Stimulated activated naive B cell treated with anti-CD40 and anti-IgM and Interleukin-4, amounts not matched to agents 10 μg/mL and 1 μg/mL and 100 μg/mL, for 72 hours (primary cell): ENCODE measurements at regions not wholly inside any gene's neighbourhood (a gene's known extent, or its start where the extent isn't known, plus 50 kb on each side); places are given as distances from the start of the nearest gene placed in this dataset.

Source experiments
- ATAC-seq, 2 donors: fragments of 150-1000 bp; cut with Tn5 transposase; replicated peaks; 2 replicates each; pipeline ENCODE4 v1.10.0; 2021; ENCODE audit warnings: moderate library complexity in 1 of 2
- DNase-seq: peaks from one replicate; pipeline ENCODE4 v3.0.0; 2021
- H3K27ac Mint-ChIP-seq: one replicate; pipeline ENCODE4 v1.8.0; 2022; ENCODE audit warnings: mild to moderate bottlenecking, mixed read lengths
- H3K27me3 Mint-ChIP-seq, 2 donors: one replicate each; pipeline ENCODE4 v1.8.0; 2022; ENCODE audit warnings: mixed read lengths in 2 of 2
- H3K36me3 Mint-ChIP-seq, 2 donors: one replicate each; pipeline ENCODE4 v1.8.0; 2022; ENCODE audit warnings: mixed read lengths in 2 of 2, mild to moderate bottlenecking in 1 of 2
- H3K4me1 Mint-ChIP-seq, 2 donors: one replicate each; pipeline ENCODE4 v1.8.0; 2022; ENCODE audit warnings: mixed read lengths in 2 of 2, mild to moderate bottlenecking in 1 of 2
- H3K4me3 Mint-ChIP-seq, 2 donors: one replicate each; pipeline ENCODE4 v1.8.0; 2022; ENCODE audit warnings: mild to moderate bottlenecking in 2 of 2, mixed read lengths in 2 of 2, moderate library complexity in 1 of 2
- H3K9me3 Mint-ChIP-seq, 2 donors: one replicate each; pipeline ENCODE4 v1.8.0; 2022; ENCODE audit warnings: mixed read lengths in 2 of 2, mild to moderate bottlenecking in 1 of 2

- ATAC-seq (no peak), DNase-seq (no peak)
- Mint-ChIP-seq H3K4me3 (no peak overlapping the region), H3K27me3 (no peaks in the 10 kb centered on the region), H3K9me3 (peaks cover under 1 to 3% of the 10 kb centered on the region in 2 donors), H3K27ac (no peak overlapping the region), H3K4me1 (no peaks in the 10 kb centered on the region), H3K36me3 (no peaks in the 10 kb centered on the region)
Measured at GRCh38 chr9:86846656-86847055, 100.7 kb downstream of the GAS1 start.

- H3K4me1 Mint-ChIP-seq = no peaks in the 10 kb centered on the region
- no peak for DNase-seq
Measured at GRCh38 chr9:86843206-86843605, 104.1 kb downstream of the GAS1 start.

DNA sequence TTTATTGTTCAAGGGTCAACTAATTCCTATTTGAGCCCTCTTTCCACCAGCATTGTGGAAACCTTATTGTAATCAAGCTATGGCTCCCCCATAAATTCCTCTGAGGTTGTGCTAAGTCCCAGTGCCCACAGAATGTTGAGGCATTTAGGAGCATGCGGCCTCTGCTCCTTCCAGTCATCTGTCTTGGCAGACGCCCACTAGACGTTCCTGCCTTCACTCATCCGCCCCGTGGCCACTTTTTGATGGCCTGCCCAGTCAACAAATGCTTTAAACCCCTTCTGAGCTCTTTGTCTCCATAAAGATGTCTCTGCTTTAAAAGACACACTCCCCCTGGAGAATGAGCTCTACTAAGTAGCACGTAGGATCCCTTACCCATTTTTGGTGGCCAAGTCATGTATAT lies 104.7 kb downstream of the GAS1 start:
- Mint-ChIP-seq H3K4me3 (no peak overlapping the region), H3K27ac (no peak overlapping the region), H3K9me3 (peaks cover 0 to 5% of the 10 kb centered on the region in 2 donors), H3K4me1 (no peaks in the 10 kb centered on the region), H3K27me3 (no peaks in the 10 kb centered on the region), H3K36me3 (no peaks in the 10 kb centered on the region)
- DNase-seq (no peak), ATAC-seq (no peak)

More at GRCh38 chr9:86843206-86843605, 104.1 kb downstream of the GAS1 start:
- Mint-ChIP-seq H3K4me3 (no peak overlapping the region), H3K36me3 (no peaks in the 10 kb centered on the region), H3K9me3 (peaks cover 0 to 5% of the 10 kb centered on the region in 2 donors), H3K27ac (no peak overlapping the region), H3K27me3 (no peaks in the 10 kb centered on the region)
- ATAC-seq = no peak

DNA sequence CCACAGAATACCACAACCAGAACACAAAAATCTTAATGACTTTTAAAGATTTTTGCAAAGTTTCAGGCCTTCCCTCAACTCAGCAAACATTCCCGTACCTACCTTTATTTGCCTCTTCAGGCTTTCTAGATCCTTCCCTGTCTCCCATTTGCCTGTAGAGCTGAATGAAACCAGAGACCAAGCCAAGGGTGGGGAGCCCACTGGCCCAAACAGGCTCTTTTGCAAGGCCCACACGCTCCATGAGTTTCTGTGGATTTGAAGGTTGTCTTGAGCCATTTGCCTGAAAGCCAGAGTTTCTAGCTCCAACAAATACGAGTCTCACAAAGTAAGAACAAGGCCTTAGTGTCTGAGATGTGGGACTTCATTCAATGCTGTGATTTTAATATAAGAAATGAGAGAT lies 107.8 kb downstream of the GAS1 start:
- H3K36me3 Mint-ChIP-seq = no peaks in the 10 kb centered on the region
- H3K27ac Mint-ChIP-seq = no peak overlapping the region
- H3K4me1 Mint-ChIP-seq = peaks cover 0 to 4% of the 10 kb centered on the region in 2 donors
- DNase-seq = no peak
- ATAC-seq = no peak
- H3K4me3 Mint-ChIP-seq = no peak overlapping the region
- H3K27me3 Mint-ChIP-seq = peaks cover 0 to 7% of the 10 kb centered on the region in 2 donors
- H3K9me3 Mint-ChIP-seq = peaks cover 0 to 5% of the 10 kb centered on the region in 2 donors

- no peak overlapping the region for H3K27ac Mint-ChIP-seq
- peaks cover 0 to 5% of the 10 kb centered on the region in 2 donors for H3K9me3 Mint-ChIP-seq
- H3K36me3 Mint-ChIP-seq = no peaks in the 10 kb centered on the region
- H3K27me3 Mint-ChIP-seq = peaks cover 0 to 11% of the 10 kb centered on the region in 2 donors
- DNase-seq (no peak), ATAC-seq (no peak)
- H3K4me3 Mint-ChIP-seq = no peak overlapping the region
- H3K4me1 Mint-ChIP-seq = peaks cover 0 to 4% of the 10 kb centered on the region in 2 donors
Measured at GRCh38 chr9:86838519-86839497, 108.5 kb downstream of the GAS1 start.

- DNase-seq (no peak), ATAC-seq (peak; percentile 63 to 69)
- Mint-ChIP-seq H3K4me1 (peaks cover 0 to 4% of the 10 kb centered on the region in 2 donors), H3K27ac (no peak overlapping the region), H3K4me3 (no peak overlapping the region), H3K27me3 (peaks cover 0 to 13% of the 10 kb centered on the region in 2 donors), H3K9me3 (peaks cover 0 to 5% of the 10 kb centered on the region in 2 donors), H3K36me3 (no peaks in the 10 kb centered on the region)
Measured at GRCh38 chr9:86837345-86837744, 110.0 kb downstream of the GAS1 start.

DNA sequence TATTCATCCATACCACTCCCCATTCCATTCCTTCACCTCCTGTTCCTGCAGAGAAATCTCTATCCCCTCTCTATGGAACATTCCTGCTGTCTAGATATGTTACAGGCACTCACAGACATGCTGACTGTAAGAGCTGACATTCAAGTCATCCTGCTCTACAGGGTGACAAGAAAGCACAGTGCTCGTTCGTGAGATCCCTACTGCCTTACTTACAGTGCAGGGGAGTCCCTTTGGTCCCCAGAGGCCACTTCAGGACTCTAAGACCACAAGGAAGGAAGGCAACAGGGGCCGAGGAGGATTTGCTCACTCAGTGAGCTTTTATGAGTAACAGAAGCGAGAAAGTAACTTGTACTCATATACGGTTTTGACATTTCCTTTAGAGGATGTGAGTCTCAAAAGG lies 110.5 kb downstream of the GAS1 start:
- peak; percentile 37 for DNase-seq
- Mint-ChIP-seq H3K27ac (no peak overlapping the region), H3K4me3 (no peak overlapping the region), H3K36me3 (no peaks in the 10 kb centered on the region), H3K4me1 (peaks cover 0 to 4% of the 10 kb centered on the region in 2 donors), H3K9me3 (peaks cover 0 to 5% of the 10 kb centered on the region in 2 donors), H3K27me3 (peaks cover 0 to 13% of the 10 kb centered on the region in 2 donors)
- peak; percentile 91 to 96 for ATAC-seq

DNA sequence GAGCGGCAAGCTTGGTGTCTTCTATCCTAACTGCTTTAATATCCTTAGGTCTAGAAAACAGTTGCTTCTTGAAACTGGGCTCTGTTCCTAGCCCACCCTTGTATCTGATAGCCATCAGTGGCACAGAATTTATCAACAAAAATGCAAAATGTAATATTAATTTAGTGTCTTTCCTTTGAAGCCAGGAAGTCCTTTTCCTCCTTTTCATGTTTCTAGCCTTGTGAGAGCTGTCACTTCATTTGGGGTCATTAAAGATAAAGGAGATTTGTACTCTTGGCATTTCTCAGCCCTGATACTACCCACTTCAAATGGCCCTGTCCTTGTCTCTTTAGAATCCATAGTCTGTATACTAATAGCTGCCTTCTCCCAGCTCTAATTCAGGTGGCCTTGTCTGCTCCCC lies 111.0 kb downstream of the GAS1 start:
- Mint-ChIP-seq H3K27me3 (peaks cover 0 to 13% of the 10 kb centered on the region in 2 donors), H3K36me3 (no peaks in the 10 kb centered on the region), H3K27ac (no peak overlapping the region), H3K4me3 (no peak overlapping the region), H3K4me1 (peaks cover 0 to 4% of the 10 kb centered on the region in 2 donors), H3K9me3 (peaks cover 0 to 5% of the 10 kb centered on the region in 2 donors)
- no peak for DNase-seq
- ATAC-seq = no peak

DNA sequence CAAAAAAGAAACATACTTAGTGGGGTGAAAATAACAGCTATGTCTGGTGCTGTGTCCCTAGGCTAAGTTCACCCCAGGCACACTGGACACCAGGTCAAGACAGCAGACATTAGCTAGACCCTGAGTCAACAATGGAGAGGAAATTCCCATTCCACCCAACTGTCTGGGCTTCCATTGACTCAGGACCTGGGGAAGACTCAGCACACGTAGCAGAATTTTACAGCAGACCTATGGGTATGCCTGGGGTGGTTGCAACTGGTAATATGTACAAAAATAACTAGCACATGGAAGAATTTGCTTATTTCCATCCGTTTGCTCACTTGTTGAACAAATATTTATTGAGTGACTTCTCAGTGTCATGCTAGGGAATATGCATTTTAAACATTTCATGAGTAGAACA lies 117.0 kb downstream of the GAS1 start:
- H3K4me3 Mint-ChIP-seq = no peak overlapping the region
- H3K4me1 Mint-ChIP-seq = no peaks in the 10 kb centered on the region
- no peak overlapping the region for H3K27ac Mint-ChIP-seq
- H3K27me3 Mint-ChIP-seq = peaks cover 0 to 11% of the 10 kb centered on the region in 2 donors
- no peaks in the 10 kb centered on the region for H3K36me3 Mint-ChIP-seq
- ATAC-seq (no peak), DNase-seq (no peak)
- H3K9me3 Mint-ChIP-seq = peaks cover 0 to 1% of the 10 kb centered on the region in 2 donors

DNA sequence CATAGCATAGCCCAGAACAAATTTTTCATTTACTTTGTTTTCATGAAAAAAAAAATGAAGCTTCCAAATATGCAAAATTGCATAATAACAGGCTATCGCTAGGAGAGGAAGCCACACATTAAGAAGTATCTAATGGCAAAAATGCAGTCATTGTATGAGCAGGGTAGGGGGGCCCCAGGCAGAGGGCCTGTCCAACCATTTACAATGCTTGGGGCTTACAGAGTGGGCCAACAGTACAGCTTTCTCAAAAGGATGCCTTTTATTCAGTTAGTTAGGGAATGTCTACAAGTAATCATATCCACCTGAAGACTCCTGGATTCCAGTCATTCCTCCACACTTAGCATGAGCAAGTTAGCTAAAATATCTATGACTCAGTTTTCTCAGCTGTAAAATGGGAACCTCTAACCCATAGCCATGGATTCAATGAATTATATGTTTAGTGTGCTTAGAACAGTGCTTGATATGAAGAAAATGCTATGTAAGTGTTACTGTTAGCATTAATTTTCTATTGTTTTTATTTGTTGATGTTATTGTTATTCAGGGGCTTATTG lies 117.7 kb downstream of the GAS1 start:
- Mint-ChIP-seq H3K27ac (no peak overlapping the region), H3K9me3 (peaks cover 0 to 3% of the 10 kb centered on the region in 2 donors), H3K27me3 (peaks cover 0 to 6% of the 10 kb centered on the region in 2 donors), H3K4me3 (no peak overlapping the region), H3K36me3 (no peaks in the 10 kb centered on the region), H3K4me1 (no peaks in the 10 kb centered on the region)
- ATAC-seq = no peak
- no peak for DNase-seq

GRCh38 chr9:86828631-86829030 lies 118.7 kb downstream of the GAS1 start:
- no peaks in the 10 kb centered on the region for H3K27me3 Mint-ChIP-seq
- ATAC-seq (peak; percentile 46 to 76), DNase-seq (peak; percentile 2)
- no peak overlapping the region for H3K27ac Mint-ChIP-seq
- H3K4me1 Mint-ChIP-seq = no peaks in the 10 kb centered on the region
- H3K36me3 Mint-ChIP-seq = no peaks in the 10 kb centered on the region
- H3K9me3 Mint-ChIP-seq = peaks cover 0 to 4% of the 10 kb centered on the region in 2 donors
- no peak overlapping the region for H3K4me3 Mint-ChIP-seq

DNA sequence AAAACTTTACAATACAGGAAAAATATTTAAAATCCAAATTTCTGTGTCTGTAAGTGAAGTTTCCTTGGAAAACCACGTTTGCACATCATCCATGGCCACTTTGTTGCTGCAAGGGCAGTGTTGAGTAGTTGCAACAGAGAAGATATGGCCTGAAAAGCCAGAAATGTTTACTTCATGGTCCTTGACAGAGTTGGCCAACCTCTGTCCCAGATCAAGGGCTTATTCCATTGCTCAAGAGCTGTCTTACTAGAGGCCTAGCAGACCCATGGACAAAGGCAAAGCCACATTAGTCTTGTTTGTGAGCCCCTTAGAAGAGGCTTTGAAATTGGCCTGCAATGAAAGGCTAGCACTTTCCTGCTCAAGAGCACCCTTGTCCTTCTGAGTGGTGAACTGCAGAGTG lies 119.4 kb downstream of the GAS1 start:
- H3K4me1 Mint-ChIP-seq = no peaks in the 10 kb centered on the region
- H3K27ac Mint-ChIP-seq = no peak overlapping the region
- no peaks in the 10 kb centered on the region for H3K27me3 Mint-ChIP-seq
- DNase-seq = no peak
- no peak overlapping the region for H3K4me3 Mint-ChIP-seq
- no peaks in the 10 kb centered on the region for H3K36me3 Mint-ChIP-seq
- H3K9me3 Mint-ChIP-seq = peaks cover 0 to 4% of the 10 kb centered on the region in 2 donors
- ATAC-seq = no peak

GRCh38 chr9:86825299-86825698 lies 122.0 kb downstream of the GAS1 start:
- no peak overlapping the region for H3K4me3 Mint-ChIP-seq
- no peak for ATAC-seq
- H3K36me3 Mint-ChIP-seq = no peaks in the 10 kb centered on the region
- peaks cover 0 to 4% of the 10 kb centered on the region in 2 donors for H3K9me3 Mint-ChIP-seq
- DNase-seq = no peak
- H3K27me3 Mint-ChIP-seq = no peaks in the 10 kb centered on the region
- H3K4me1 Mint-ChIP-seq = no peaks in the 10 kb centered on the region
- no peak overlapping the region for H3K27ac Mint-ChIP-seq

DNA sequence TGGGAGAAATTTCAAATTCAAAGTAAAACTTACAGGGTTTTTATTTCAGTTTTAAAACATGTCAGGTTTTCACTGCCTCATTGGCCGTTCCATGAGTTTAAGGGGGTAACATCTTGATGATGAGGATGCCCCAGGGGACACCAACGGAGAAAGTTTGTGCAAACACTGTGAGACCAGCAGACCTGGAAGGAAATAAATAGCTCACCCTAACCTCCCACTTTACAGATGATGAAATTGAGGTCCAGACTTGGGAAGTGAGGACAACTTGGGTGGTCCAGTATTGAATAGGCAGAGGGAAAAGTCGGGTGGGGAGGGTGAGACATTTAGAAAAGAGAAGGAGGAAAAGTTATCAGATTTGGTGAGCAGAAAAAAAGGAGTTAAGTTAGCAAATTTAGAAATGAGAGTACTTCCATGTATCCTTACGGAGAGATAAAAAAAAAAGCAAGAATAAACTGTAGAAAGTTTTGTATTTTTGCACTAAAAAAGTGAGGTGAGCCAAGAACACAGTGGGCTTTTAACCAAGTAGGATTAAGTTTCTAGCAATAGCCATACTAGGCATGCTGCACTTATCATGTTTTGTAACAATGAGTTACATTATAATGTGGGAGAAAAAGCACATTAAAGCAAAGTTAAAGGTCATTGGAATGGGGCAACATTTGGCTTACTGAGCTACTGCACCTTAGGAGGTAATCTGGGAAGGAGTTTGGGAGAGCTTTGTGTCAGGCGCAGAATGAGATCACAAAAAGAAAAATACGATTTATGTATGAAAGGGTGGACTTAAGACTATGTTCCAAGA lies 125.1 kb downstream of the GAS1 start:
- Mint-ChIP-seq H3K4me1 (no peaks in the 10 kb centered on the region), H3K36me3 (no peaks in the 10 kb centered on the region), H3K4me3 (no peak overlapping the region), H3K27ac (no peak overlapping the region), H3K27me3 (no peaks in the 10 kb centered on the region), H3K9me3 (peaks cover 0 to 6% of the 10 kb centered on the region in 2 donors)
- DNase-seq = no peak
- no peak for ATAC-seq
